ENCODE measurements at regions not wholly inside any gene's neighbourhood (a gene's known extent, or its start where the extent isn't known, plus 50 kb on each side); places are given as distances from the start of the nearest gene placed in this dataset.

DNA sequence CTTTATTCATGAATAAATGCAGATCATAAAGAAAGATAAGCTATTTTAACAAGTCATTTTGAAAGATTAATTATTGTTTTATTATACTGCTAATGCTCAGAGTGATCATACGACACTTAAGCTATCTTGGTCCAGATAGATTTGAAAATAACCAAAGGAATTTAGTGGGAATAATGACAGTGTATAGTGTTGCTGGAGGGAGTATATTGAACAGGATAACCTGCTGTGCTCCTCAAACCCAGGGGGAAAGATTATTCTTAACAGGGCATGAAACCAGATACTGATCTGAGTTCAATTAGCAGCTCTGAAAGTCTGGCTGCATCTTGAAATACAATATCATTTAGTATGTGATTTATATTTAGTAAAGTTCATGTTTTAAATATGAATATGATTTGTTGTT, 216.3 kb upstream of the ITGA4 start:
- no peak for DNase-seq (ENCODE audit: extremely low read depth, low read depth)

DNA sequence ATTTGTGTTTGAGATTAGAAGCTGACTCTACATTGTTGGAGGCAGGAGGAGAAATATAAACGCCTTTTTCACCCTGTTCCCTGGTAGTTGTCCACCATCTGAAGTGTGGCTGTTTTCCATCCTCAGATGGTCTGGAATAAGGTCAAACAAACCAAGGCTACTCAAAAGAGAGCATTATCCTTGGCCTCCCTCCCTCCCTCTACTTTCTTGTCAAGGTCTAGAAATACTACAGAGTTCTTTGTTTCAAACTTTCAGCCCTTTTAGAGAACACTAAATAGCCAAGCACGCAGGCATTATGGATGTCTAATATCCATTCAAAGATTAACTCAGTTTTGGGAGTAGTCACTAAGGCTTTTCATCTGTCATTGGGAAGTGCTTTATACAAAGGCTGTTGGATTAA, 215.8 kb upstream of the ITGA4 start:
- DNase-seq (ENCODE audit: extremely low read depth, low read depth), result no peak

GRCh38 chr2:181241797-181242196, 215.4 kb upstream of the ITGA4 start:
- no peak for DNase-seq (ENCODE audit: extremely low read depth, low read depth)

GRCh38 chr2:181242262-181242661, 214.9 kb upstream of the ITGA4 start:
- no peak for DNase-seq (ENCODE audit: extremely low read depth, low read depth)

- no peak for DNase-seq (ENCODE audit: extremely low read depth, low read depth)
Observed at GRCh38 chr2:181243319-181243718, 213.9 kb upstream of the ITGA4 start.

- DNase-seq (ENCODE audit: extremely low read depth, low read depth), result no peak
Observed at GRCh38 chr2:181250691-181251090, 206.5 kb upstream of the ITGA4 start.

- no peak for DNase-seq (ENCODE audit: extremely low read depth, low read depth)
Observed at GRCh38 chr2:181252262-181253148, 204.7 kb upstream of the ITGA4 start.

DNA sequence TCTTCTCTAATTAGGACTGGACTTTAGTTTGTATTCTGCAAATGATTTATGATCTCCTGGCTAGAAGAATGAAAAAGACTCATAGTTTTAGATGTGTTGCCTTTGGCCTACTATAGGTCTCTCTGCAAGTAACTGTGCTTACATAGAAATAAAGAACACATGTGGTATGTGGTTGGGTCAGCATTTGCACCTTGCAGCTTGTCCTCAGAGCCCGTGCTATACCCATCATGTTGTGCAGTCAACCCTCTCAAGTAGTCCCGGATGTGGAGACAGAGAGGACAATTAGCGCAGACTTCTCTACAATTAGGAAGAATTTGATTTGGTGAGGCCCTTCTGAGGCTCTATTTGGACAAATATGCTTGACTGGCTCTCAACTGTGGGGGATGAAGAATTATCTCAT, 203.7 kb upstream of the ITGA4 start:
- no peak for DNase-seq (ENCODE audit: extremely low read depth, low read depth)

DNA sequence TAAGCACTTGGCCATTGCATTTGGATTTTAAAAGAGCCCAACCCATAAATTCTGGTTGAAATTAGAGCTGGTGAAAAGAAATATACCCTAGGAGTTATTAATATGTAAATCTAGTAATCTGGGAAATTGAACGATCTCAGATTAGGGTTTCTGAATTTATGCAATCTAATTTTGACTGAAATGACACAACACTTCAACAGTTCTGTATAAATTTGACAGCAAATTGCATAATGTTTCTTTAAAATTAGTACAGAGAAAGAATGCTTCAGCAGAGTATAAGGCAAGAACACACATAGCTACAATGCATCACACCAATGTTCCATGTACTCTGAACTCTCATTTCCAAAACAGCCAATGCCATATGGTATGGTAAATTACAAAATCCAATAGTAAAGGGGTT, 201.5 kb upstream of the ITGA4 start:
- DNase-seq (ENCODE audit: extremely low read depth, low read depth), result no peak

- no peak for DNase-seq (ENCODE audit: extremely low read depth, low read depth)
Observed at GRCh38 chr2:181258720-181259119, 198.5 kb upstream of the ITGA4 start.

- no peak for DNase-seq (ENCODE audit: extremely low read depth, low read depth)
Observed at GRCh38 chr2:181262782-181263181, 194.4 kb upstream of the ITGA4 start.

GRCh38 chr2:181264001-181264400, 193.2 kb upstream of the ITGA4 start:
- no peak for DNase-seq (ENCODE audit: extremely low read depth, low read depth)

GRCh38 chr2:181264441-181264840, 192.7 kb upstream of the ITGA4 start:
- DNase-seq (ENCODE audit: extremely low read depth, low read depth), result no peak

GRCh38 chr2:181266614-181267013, 190.6 kb upstream of the ITGA4 start:
- DNase-seq (ENCODE audit: extremely low read depth, low read depth), result no peak

GRCh38 chr2:181268174-181268867, 188.9 kb upstream of the ITGA4 start:
- no peak for DNase-seq (ENCODE audit: extremely low read depth, low read depth)

DNA sequence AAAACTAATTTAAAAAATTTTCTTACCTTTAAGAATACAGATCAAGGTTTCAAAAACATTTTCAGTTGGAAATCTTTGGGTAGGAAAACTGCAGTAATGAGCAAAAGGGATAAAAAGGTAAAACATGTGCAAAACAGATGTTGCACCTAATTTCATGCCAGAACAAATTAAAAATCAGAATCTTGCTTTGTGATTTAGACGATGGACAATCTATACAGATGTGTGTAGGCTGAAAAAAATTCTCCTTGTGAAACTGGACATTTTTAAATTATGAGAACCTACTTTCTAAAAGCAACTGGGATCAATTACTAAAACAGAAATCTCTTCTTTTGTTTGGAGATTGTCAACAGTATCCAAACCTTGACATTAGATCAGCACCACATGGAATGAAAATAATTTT, 183.2 kb upstream of the ITGA4 start:
- no peak for DNase-seq (ENCODE audit: extremely low read depth, low read depth)

DNA sequence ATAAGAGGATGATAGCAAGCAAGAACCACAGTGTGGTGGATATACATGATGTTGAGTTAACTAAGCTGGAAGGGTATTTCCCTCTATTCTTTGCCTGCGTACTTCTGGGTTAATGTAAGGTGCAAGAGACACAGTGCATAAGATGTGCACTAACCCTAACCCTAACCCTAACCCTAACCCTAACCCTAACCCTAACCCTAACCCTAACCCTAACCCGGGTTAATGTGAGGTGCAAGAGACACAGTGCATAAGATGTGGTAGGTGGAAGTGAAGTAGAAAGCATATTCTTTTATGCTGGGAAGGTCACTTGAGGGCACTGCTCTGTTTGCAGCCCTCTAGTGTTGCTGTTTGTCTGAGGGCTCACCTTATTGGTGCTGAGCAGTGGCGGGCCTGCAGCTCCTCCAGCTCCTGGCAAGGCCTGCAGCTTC, 181.5 kb upstream of the ITGA4 start:
- DNase-seq (ENCODE audit: extremely low read depth, low read depth), result no peak

GRCh38 chr2:181281206-181281832, 175.9 kb upstream of the ITGA4 start:
- no peak for DNase-seq (ENCODE audit: extremely low read depth, low read depth)

GRCh38 chr2:181285116-181285515, 172.1 kb upstream of the ITGA4 start:
- no peak for DNase-seq (ENCODE audit: extremely low read depth, low read depth)

DNA sequence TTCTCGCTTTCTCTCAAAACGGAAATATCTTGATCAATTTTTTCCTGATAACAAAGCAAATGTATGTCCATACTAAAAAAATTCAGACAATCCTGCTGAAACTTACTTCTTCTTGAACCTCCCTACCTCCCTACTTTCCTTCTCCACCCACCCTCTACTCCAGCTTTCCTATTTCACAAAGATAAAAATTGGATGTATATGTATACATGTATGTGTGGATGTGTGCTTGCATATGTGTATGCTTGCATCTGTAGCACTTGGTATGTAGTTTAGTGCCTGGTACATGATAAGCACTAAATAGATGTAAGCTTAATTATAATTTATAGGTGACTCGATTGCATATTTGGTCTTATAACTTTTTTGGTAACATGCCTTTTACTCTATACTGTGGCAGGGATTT, 167.5 kb upstream of the ITGA4 start:
- DNase-seq (ENCODE audit: extremely low read depth, low read depth), result no peak

- no peak for DNase-seq (ENCODE audit: extremely low read depth, low read depth)
Observed at GRCh38 chr2:181290182-181290581, 167.0 kb upstream of the ITGA4 start.

DNA sequence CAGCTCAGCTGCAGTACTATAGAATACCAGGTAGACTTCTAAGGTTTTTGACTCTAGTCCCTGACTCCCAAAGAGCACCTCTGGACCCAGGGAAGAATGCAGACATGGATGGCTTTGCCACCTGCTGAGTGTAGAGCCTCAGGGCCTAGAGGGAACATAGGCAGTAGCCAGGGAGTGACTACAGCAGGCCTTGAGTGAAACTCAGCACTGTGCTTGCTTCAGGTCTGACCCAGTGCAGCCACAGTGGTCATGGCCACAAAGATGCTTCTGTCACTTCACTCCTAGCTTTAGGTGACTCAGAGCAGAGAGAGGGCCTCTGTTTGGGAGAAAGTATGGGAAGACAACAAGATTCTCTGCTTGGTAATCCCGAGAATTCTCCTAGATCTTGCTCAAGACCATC, 162.2 kb upstream of the ITGA4 start:
- DNase-seq (ENCODE audit: extremely low read depth, low read depth), result no peak

All from NCI-H460 (cell line).